HG02623 (cell line): ENCODE measurements at regions not wholly inside any gene's neighbourhood (a gene's known extent, or its start where the extent isn't known, plus 50 kb on each side); places are given as distances from the start of the nearest gene placed in this dataset.
"Not testable (repeated sequence)": the region's sequence is repeated elsewhere in the genome, so short reads cannot be mapped to it uniquely, and the experiment has no call there.

ENCODE experiments used
- ATAC-seq: cut with Tn5 transposase; IDR thresholded peaks from one replicate; pipeline ENCODE4 v1.9.1; 2021; ENCODE audit warnings: moderate library complexity; ENCODE audit not compliant: unreplicated experiment

- peak; percentile 57 for ATAC-seq
Measured at GRCh38 chr6:119533603-119534279, 184.2 kb upstream of the MAN1A1 start.

- ATAC-seq = no peak
Measured at GRCh38 chr6:119527231-119527578, 177.6 kb upstream of the MAN1A1 start.

GRCh38 chr6:119526561-119527230 is 177.1 kb upstream of the MAN1A1 start:
- ATAC-seq = no peak

GRCh38 chr6:119524410-119524809 is 174.8 kb upstream of the MAN1A1 start:
- no peak for ATAC-seq

GRCh38 chr6:119523556-119523955 is 174.0 kb upstream of the MAN1A1 start:
- no peak for ATAC-seq

GRCh38 chr6:119521251-119521650 is 171.7 kb upstream of the MAN1A1 start:
- ATAC-seq = no peak

GRCh38 chr6:119517428-119517827 is 167.9 kb upstream of the MAN1A1 start:
- ATAC-seq = no peak

GRCh38 chr6:119514345-119514744 is 164.8 kb upstream of the MAN1A1 start:
- no peak for ATAC-seq

GRCh38 chr6:119511024-119511423 is 161.5 kb upstream of the MAN1A1 start:
- no peak for ATAC-seq

GRCh38 chr6:119510246-119510645 is 160.7 kb upstream of the MAN1A1 start:
- ATAC-seq = no peak

- no peak for ATAC-seq
Measured at GRCh38 chr6:119506631-119507174, 157.1 kb upstream of the MAN1A1 start.

- ATAC-seq = peak; percentile 83
Measured at GRCh38 chr6:119501798-119502483, 152.4 kb upstream of the MAN1A1 start.

GRCh38 chr6:119499797-119500196 is 150.2 kb upstream of the MAN1A1 start:
- ATAC-seq = no peak

- ATAC-seq = no peak
Measured at GRCh38 chr6:119497988-119498727, 148.6 kb upstream of the MAN1A1 start.

GRCh38 chr6:119495230-119495683 is 145.7 kb upstream of the MAN1A1 start:
- no peak for ATAC-seq

GRCh38 chr6:119493980-119494379 is 144.4 kb upstream of the MAN1A1 start:
- ATAC-seq = no peak

- ATAC-seq = not testable (repeated sequence)
Measured at GRCh38 chr6:119491112-119491511, 141.6 kb upstream of the MAN1A1 start.

- ATAC-seq = not testable (repeated sequence)
Measured at GRCh38 chr6:119490050-119490449, 140.5 kb upstream of the MAN1A1 start.

GRCh38 chr6:119484598-119484997 is 135.0 kb upstream of the MAN1A1 start:
- no peak for ATAC-seq

- no peak for ATAC-seq
Measured at GRCh38 chr6:119483908-119484307, 134.3 kb upstream of the MAN1A1 start.

GRCh38 chr6:119482850-119483285 is 133.3 kb upstream of the MAN1A1 start:
- ATAC-seq = no peak
